NCI-H1694 treated with DMSO at 0.1 percent for 48 hours (cell line): ENCODE measurements at regions not wholly inside any gene's neighbourhood (a gene's known extent, or its start where the extent isn't known, plus 50 kb on each side); places are given as distances from the start of the nearest gene placed in this dataset.

ENCODE experiments used
- DNase-seq: peaks from one replicate; lab custom pipeline; 2025; lab: John Stamatoyannopoulos, UW

DNA sequence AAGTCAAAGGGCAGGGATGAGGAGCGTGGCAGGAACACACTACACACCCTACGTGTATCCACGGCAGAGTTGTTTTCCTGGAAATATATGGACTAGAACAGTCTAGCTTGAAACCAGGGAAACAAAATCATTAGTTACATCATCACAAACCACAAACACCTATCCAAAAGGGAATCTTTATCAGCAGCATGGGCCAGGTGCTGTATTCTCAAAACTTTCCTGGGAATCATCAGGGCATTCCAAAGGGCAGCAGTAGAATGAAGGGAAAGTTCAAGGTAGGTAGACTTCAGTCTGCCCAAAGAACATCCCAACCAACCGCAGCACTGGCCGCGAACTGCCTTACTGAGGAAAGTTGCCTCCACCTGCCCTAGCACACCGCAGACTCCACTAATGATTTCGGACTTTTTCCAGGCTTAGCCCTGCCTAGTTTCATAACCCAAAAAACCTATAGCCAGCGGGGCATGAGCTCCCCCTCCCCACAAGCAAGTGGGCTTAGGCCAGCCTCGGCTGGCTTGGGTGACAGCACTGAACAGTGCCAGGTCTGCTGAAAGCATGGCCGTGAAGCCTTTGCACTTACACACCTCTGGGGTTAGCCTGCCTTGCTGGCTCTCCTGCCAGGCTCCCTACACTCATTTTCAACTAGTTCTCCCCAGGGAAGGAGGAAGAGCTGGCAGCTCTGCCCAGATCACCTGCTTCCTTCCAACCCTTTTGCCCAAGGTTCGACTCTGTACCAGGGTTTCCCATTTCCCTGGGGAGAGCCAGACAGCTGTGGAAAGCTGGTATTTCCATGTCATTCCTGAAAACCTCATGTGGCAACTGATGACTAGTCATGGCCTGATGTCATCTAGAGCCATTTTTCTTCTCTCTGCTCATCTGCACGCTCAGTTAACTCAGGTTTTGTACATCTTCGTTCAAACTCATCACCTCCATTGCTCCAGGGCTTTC lies 77.3 kb upstream of the UBAC2 start:
- DNase-seq, result no peak

DNA sequence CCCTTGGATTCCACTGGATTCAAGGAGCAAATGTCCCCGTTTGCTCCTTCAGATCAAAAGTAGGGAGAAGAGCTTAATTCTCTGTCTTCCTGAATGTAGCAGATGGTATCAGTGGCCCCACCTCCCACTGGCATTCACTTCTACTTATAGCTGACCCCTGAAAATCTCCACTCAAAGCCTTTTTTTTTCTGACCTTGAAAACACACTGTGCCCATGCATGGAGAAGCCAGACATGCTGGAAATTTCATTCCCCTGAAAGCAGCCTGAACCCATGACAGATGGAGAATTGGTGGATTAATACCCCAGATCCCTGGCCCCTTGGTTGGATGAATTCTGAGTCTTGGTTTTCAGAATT lies 76.6 kb upstream of the UBAC2 start:
- DNase-seq, result no peak

- no peak for DNase-seq
These were observed 75.8 kb upstream of the UBAC2 start for GRCh38 chr13:99124794-99125316.

GRCh38 chr13:99125326-99125915 lies 75.2 kb upstream of the UBAC2 start:
- DNase-seq, result no peak

DNA sequence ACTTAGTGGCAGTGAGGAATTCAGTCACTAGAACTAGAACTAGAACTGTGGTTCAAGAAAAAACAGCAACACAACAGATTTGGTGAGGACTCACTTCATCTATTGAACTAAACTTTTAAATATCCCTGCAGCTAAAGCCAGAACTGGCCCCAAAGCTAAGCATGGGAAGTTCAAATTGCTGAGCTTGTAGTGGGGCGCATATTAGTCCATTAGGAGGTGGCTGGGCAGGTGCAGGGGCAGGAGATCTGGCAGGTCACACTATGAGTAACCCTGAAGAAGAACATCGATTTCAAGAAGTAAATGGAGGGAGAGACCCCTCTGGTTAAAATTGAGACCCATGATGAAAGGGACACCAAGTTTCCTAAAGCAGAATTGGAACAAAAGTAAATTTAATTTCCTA lies 73.8 kb upstream of the UBAC2 start:
- no peak for DNase-seq

GRCh38 chr13:99129050-99129449 lies 71.6 kb upstream of the UBAC2 start:
- no peak for DNase-seq

DNA sequence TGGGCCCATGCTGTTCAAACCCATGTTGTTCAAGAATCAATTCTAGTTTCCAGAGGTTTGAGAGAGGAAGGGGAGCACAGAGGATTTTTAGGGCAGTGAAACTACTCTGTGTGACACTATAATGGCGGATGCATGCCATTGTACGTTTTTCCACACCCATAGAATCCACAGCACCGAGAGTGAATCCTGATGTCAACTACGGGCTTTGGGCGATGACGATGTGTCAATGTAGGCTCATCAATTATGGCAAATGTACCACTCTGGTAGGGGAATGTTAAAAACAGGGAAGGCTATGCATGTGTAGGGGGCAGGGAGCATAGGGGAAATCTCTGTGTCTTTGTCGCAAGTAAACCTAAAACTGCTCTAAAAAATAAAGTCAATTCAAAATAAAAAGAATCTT lies 70.7 kb upstream of the UBAC2 start:
- DNase-seq, result no peak

- DNase-seq, result no peak
These were observed 69.2 kb upstream of the UBAC2 start for GRCh38 chr13:99131410-99131809.

GRCh38 chr13:99132295-99132835 lies 68.3 kb upstream of the UBAC2 start:
- no peak for DNase-seq

GRCh38 chr13:99133230-99133629 lies 67.4 kb upstream of the UBAC2 start:
- no peak for DNase-seq

DNA sequence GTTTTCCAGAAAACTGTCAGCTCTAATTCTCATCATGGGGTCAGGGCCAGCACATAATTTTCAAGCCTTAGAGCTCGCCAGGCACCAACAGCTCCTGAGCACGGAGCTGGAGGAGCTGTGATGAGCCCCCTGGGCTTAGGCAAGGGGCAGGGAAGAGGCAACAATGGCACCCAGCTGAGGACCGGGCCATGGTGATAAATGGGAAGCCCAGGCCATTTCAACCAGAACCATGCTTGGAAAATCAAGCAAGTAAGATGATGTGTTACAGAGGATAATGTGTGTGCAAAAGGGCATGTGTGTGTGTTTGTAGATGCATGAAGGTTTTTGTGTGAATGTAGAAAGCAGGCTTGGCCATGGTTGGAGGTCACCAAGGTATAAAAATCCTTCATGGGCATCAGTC lies 66.8 kb upstream of the UBAC2 start:
- DNase-seq, result no peak

GRCh38 chr13:99135591-99135990 lies 65.1 kb upstream of the UBAC2 start:
- DNase-seq, result no peak

GRCh38 chr13:99136427-99136954 lies 64.2 kb upstream of the UBAC2 start:
- DNase-seq, result no peak

DNA sequence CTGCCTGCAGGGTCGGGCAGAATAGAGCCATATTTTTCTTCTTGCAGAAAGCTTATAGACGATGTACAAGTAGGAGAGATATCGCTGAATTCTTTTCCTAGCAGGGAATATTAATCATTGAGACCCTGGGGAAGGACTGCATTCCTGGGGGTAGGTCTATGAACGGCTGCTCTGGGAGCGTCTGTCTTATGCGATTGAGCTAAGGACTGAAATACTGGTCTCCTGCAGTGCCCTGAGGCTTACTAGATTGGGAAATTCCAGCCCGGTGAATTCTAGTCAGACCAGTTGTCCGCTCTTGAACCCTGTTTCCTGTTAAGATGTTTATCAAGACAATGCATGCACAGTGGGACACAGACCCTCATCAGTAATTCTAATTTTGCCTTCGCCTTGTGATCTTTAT lies 59.8 kb upstream of the UBAC2 start:
- no peak for DNase-seq

DNA sequence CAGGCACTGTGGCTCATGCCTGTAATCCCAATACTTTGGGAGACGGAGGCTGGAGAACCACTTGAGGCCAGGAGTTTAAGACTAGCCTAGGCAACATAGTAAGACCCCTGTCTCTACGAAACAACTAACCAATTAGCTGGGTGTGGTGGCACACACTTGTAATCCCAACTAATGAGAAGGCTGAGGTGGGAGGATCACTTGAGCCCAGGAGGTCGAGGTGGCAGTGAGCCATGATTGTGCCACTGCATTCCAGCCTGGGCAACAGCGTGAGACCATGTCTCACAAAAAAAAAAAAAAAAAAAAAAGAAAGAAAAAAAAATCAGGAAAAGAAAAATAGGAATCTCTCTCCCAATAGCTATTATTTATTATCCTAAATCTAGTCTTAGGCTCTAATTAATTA lies 56.8 kb upstream of the UBAC2 start:
- DNase-seq, result no peak

DNA sequence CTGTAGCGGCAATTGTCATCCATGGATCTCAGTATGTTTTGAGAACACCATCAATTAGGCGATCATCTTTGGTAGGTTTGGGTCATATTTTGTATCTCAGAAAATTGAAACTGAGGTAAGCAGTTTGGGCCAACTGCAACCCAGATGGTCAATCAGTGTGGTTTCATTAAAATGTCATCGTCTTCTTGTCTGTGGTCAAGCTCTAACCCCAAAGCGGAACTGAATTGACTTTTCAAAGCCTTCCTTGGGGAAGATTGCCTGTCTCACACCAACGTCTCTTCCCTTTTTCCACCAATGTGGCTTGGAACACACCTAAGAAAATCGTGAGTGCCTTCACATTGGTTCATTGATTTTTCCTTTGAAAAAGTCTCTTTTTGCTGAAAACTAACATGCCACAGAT lies 56.3 kb upstream of the UBAC2 start:
- DNase-seq, result no peak

- no peak for DNase-seq
These were observed 55.2 kb upstream of the UBAC2 start for GRCh38 chr13:99145461-99145860.

DNA sequence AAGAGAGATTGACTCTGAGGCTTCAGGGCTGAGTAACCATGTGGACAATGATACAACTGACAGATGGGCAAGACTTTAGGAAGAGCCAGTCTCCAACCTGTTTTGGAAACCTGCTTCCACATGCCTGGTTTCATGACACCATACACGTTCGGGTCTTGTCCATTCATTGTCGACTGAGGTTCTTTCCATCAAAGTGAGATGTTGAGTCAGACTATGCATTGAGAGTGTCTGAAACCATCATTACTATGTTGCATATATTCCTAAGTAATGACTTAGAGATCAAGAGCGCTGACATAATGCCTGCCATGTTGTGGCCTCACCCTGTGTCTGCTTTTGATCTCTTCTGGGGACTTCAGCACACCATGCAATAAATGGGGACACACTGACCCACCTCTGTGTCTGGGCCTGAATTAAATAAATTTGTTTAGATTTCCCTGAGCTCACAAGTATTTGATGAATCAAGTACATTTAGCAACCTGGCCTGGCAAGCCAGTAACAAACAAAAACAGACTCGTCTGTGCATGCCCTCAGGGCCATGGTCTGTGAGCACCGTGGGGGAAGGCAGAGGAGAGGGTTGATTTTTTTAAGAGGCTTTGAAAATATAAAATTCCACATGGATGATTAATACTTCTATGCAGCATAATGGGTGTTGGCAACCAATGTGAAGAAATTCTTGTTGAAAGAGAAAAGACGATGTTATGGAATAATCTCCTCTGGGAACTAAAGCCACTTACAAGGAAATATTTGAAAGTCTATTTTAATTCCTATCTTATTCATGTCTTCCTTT lies 49.9 kb upstream of the UBAC2 start:
- no peak for DNase-seq
